Keratinocyte (primary cell): ENCODE measurements at regions not wholly inside any gene's neighbourhood (a gene's known extent, or its start where the extent isn't known, plus 50 kb on each side); places are given as distances from the start of the nearest gene placed in this dataset.
A peak's percentile ranks its signal among the peaks of the same experiment; 100 is the strongest.
"Not testable (repeated sequence)": the region's sequence is repeated elsewhere in the genome, so short reads cannot be mapped to it uniquely, and the experiment has no call there.

Experiments
- DNase-seq: peaks from one replicate; pipeline ENCODE4 v3.0.0-alpha.2; 2011; ENCODE audit warnings: low read depth, missing footprints, low spot score
- FAIRE-seq: peaks from 2 replicates; lab custom pipeline; 2011; peaks lifted over from hg19 to GRCh38; lab: Jason Lieb, UNC
- H2AFZ ChIP-seq: 2 replicates; pipeline ENCODE4 v1.6.0; 2012; ENCODE audit warnings: low read length, control low read depth, inconsistent platforms; ENCODE audit not compliant: control insufficient read depth
- H3K27ac ChIP-seq: 2 replicates; pipeline ENCODE4 v1.5.1; 2011; ENCODE audit warnings: low read length; ENCODE audit not compliant: control insufficient read depth, insufficient read depth
- H3K27me3 ChIP-seq: 3 replicates; pipeline ENCODE4 v1.6.0; 2011; ENCODE audit warnings: low read length; ENCODE audit not compliant: control insufficient read depth, insufficient read depth; ENCODE audit errors: extremely low read depth
- H3K36me3 ChIP-seq, 2 experiments: 2 replicates in 1 of 2; 3 replicates in 1 of 2; pipeline ENCODE4 v1.5.1; 2011; ENCODE audit warnings: low read length in 2 of 2, mild to moderate bottlenecking in 1 of 2; ENCODE audit not compliant: control insufficient read depth in 2 of 2, insufficient read depth in 2 of 2; ENCODE audit errors: extremely low read depth in 1 of 2
- H3K4me1 ChIP-seq: 3 replicates; pipeline ENCODE4 v1.5.1; 2011; ENCODE audit warnings: low read length; ENCODE audit not compliant: control insufficient read depth, insufficient read depth; ENCODE audit errors: extremely low read depth
- H3K4me2 ChIP-seq: 3 replicates; pipeline ENCODE4 v1.6.0; 2011; ENCODE audit warnings: low read depth, low read length; ENCODE audit not compliant: control insufficient read depth, insufficient read depth; ENCODE audit errors: extremely low read depth
- H3K4me3 ChIP-seq, 3 experiments: fragments of 200-600 bp in 1 of 3; sonication (generic) in 1 of 3; 2 replicates in 2 of 3; 3 replicates in 1 of 3; pipeline ENCODE4 v1.5.1; 2011 to 2016; ENCODE audit warnings: low read length in 3 of 3, mild to moderate bottlenecking in 3 of 3, control low read depth in 2 of 3, inconsistent platforms in 1 of 3, low read depth in 1 of 3, mixed read lengths in 1 of 3, mixed run types in 1 of 3, moderate library complexity in 1 of 3; ENCODE audit not compliant: control insufficient read depth in 2 of 3, insufficient read depth in 2 of 3; ENCODE audit errors: extremely low read depth in 1 of 3
- H3K79me2 ChIP-seq: 2 replicates; pipeline ENCODE4 v1.6.0; 2012; ENCODE audit warnings: low read length; ENCODE audit not compliant: control insufficient read depth, insufficient read depth
- H3K9ac ChIP-seq: 3 replicates; pipeline ENCODE4 v1.6.0; 2011; ENCODE audit warnings: low read length; ENCODE audit not compliant: control insufficient read depth, insufficient read depth; ENCODE audit errors: extremely low read depth
- H3K9me1 ChIP-seq: 3 replicates; pipeline ENCODE4 v1.6.0; 2011; ENCODE audit warnings: low read length; ENCODE audit not compliant: control insufficient read depth, insufficient read depth; ENCODE audit errors: extremely low read depth
- H3K9me3 ChIP-seq: 2 replicates; pipeline ENCODE4 v1.5.1; 2012; ENCODE audit warnings: low read depth, low read length; ENCODE audit not compliant: control insufficient read depth
- H4K20me1 ChIP-seq: 3 replicates; pipeline ENCODE4 v1.6.0; 2011; ENCODE audit warnings: low read length; ENCODE audit not compliant: control insufficient read depth, insufficient read depth; ENCODE audit errors: extremely low read depth
- CTCF ChIP-seq, 3 experiments: IDR thresholded peaks in 1 of 3; conservative IDR thresholded peaks in 1 of 3; optimal IDR thresholded peaks in 1 of 3; 2 replicates in 2 of 3; 3 replicates in 1 of 3; pipeline versions ENCODE3 to v1.5.1; 2011; ENCODE audit warnings: low read length in 3 of 3, mild to moderate bottlenecking in 3 of 3, moderate library complexity in 2 of 3, control low read depth in 1 of 3, inconsistent platforms in 1 of 3; ENCODE audit not compliant: insufficient read depth in 2 of 3; ENCODE audit errors: extremely low read depth in 1 of 3
- EZH2 ChIP-seq: IDR thresholded peaks from one replicate; pipeline ENCODE4 v1.6.1; 2012; ENCODE audit warnings: inconsistent platforms, mild to moderate bottlenecking, low read length, moderate library complexity
- dilution Hi-C: fragments of 300-500 bp; cut with MboI; formaldehyde crosslinking; loops from one replicate; pipeline ENCODE4 v1.7.0; 2020; ENCODE audit warnings: low sequenced_read_pairs; ENCODE audit not compliant: extremely low pct_ligation_motif_present

- Histone ChIP-seq H3K9me3 (no peaks in the 10 kb centered on the region), H3K36me3 (no peaks in the 10 kb centered on the region), H3K4me3 (no peak overlapping the region), H2AFZ (no peak overlapping the region), H3K9ac (no peak overlapping the region), H3K9me1 (no peaks in the 10 kb centered on the region), H4K20me1 (no peaks in the 10 kb centered on the region), H3K4me1 (peaks cover 19% of the 10 kb centered on the region), H3K79me2 (no peaks in the 10 kb centered on the region), H3K27me3 (no peaks in the 10 kb centered on the region), H3K4me2 (no peak overlapping the region), H3K27ac (no peak overlapping the region)
- TF ChIP-seq CTCF (optimal IDR thresholded peaks at IDR 0.05 in 1 of 3, IDR thresholded peaks at IDR 0.05 in 1 of 3, conservative IDR thresholded peaks at IDR 0.05 in 1 of 3; ENCODE audit: extremely low read depth in 1 of 3, insufficient read depth in 2 of 3, low read length in 3 of 3) = no peak
- DNase-seq (no peak), FAIRE-seq (peak; percentile 46)
- dilution Hi-C loops = no loop called here
Measured at GRCh38 chr6:8623441-8623840, 188.1 kb upstream of the SLC35B3 start.

- H3K27me3 ChIP-seq = no peaks in the 10 kb centered on the region
- TF ChIP-seq EZH2 = no peak
- TF ChIP-seq CTCF (optimal IDR thresholded peaks at IDR 0.05 in 1 of 3, IDR thresholded peaks at IDR 0.05 in 1 of 3, conservative IDR thresholded peaks at IDR 0.05 in 1 of 3; ENCODE audit: extremely low read depth in 1 of 3, insufficient read depth in 2 of 3, low read length in 3 of 3) = no peak
- no peak overlapping the region for H3K9ac ChIP-seq
- no peak overlapping the region for H2AFZ ChIP-seq
- H4K20me1 ChIP-seq = no peaks in the 10 kb centered on the region
- no peak overlapping the region for H3K4me3 ChIP-seq
- H3K27ac ChIP-seq = no peak overlapping the region
- FAIRE-seq = no peak
- dilution Hi-C loops = no loop called here
- no peak overlapping the region for H3K4me2 ChIP-seq
- H3K36me3 ChIP-seq = no peaks in the 10 kb centered on the region
- no peaks in the 10 kb centered on the region for H3K79me2 ChIP-seq
- peaks cover 3% of the 10 kb centered on the region for H3K4me1 ChIP-seq
- no peaks in the 10 kb centered on the region for H3K9me1 ChIP-seq
- no peaks in the 10 kb centered on the region for H3K9me3 ChIP-seq
- DNase-seq = no peak
Measured at GRCh38 chr6:8619853-8620252, 184.5 kb upstream of the SLC35B3 start.

GRCh38 chr6:8619408-8619807 is 184.1 kb upstream of the SLC35B3 start:
- H3K9ac ChIP-seq, FAIRE-seq, H3K36me3 ChIP-seq, H3K27ac ChIP-seq, H3K79me2 ChIP-seq, H3K27me3 ChIP-seq, H3K4me1 ChIP-seq, H4K20me1 ChIP-seq, H2AFZ ChIP-seq, H3K9me3 ChIP-seq, dilution Hi-C loops, H3K4me3 ChIP-seq, H3K9me1 ChIP-seq, DNase-seq, H3K4me2 ChIP-seq: not testable (repeated sequence)
